Gastrocnemius medialis (tissue), 4 donors: ENCODE measurements at regions not wholly inside any gene's neighbourhood (a gene's known extent, or its start where the extent isn't known, plus 50 kb on each side); places are given as distances from the start of the nearest gene placed in this dataset.

Experiments
- CTCF ChIP-seq, 5 experiments: fragments of 450-650 bp in 3 of 5; fragments of 200-600 bp in 2 of 5; sonication (generic) in 2 of 5; IDR thresholded peaks in 4 of 5; conservative IDR thresholded peaks in 1 of 5; 1 replicate in 4 of 5; 2 replicates in 1 of 5; pipeline ENCODE4 v1.5.1; 2016 to 2019; ENCODE audit warnings: antibody characterized with exemption in 5 of 5, mild to moderate bottlenecking in 3 of 5, moderate library complexity in 3 of 5
- POLR2A ChIP-seq, 2 donors: fragments of 450-650 bp; IDR thresholded peaks; one replicate each; pipeline ENCODE4 v1.6.1; 2017; ENCODE audit warnings: antibody characterized with exemption in 2 of 2, mild to moderate bottlenecking in 2 of 2, moderate library complexity in 2 of 2

GRCh38 chr12:124497039-124497438, 70.4 kb downstream of the NCOR2 start:
- TF ChIP-seq POLR2A (IDR thresholded peaks at IDR 0.05) (no peak), CTCF (IDR thresholded peaks at IDR 0.05 in 4 of 5, conservative IDR thresholded peaks at IDR 0.05 in 1 of 5) (no peak)
